Body of pancreas (tissue), 4 donors: ENCODE measurements at regions not wholly inside any gene's neighbourhood (a gene's known extent, or its start where the extent isn't known, plus 50 kb on each side); places are given as distances from the start of the nearest gene placed in this dataset. TPM values are rescaled to one million over a fixed set of nuclear protein-coding genes. Genes with fewer than 3 reads are reported as not detected.

Experiments
- ATAC-seq: fragments of 150-250 bp; one replicate; pipeline ENCODE4 v1.9.1; 2016
- DNase-seq, 4 donors: peaks; one replicate each; pipeline ENCODE4 v3.0.0-alpha.2; 2019
- H3K27ac ChIP-seq, 4 donors: fragments of 200-600 bp; sonication (generic); 1 replicate in 3 of 4; 2 replicates in 1 of 4; pipeline versions ENCODE4 v1.5.1 to v1.6.1; 2016 to 2019; ENCODE audit warnings: mild to moderate bottlenecking in 1 of 4, mixed read lengths in 1 of 4, moderate library complexity in 1 of 4
- H3K27me3 ChIP-seq, 2 donors: fragments of 200-600 bp; sonication (generic); one replicate each; pipeline ENCODE4 v1.6.0; 2016; ENCODE audit warnings: mild to moderate bottlenecking in 1 of 2
- H3K36me3 ChIP-seq, 2 donors: fragments of 200-600 bp; sonication (generic); replicated peaks in 1 of 2; 2 replicates each; pipeline ENCODE4 v1.5.1; 2016; ENCODE audit warnings: low read depth in 2 of 2; ENCODE audit not compliant: insufficient read depth in 1 of 2
- H3K4me1 ChIP-seq: fragments of 200-600 bp; sonication (generic); one replicate; pipeline ENCODE4 v1.6.0; 2016
- H3K4me3 ChIP-seq, 2 donors: fragments of 200-600 bp; sonication (generic); 1 replicate in 1 of 2; 2 replicates in 1 of 2; pipeline ENCODE4 v1.5.1; 2016 to 2019
- H3K9me3 ChIP-seq, 3 donors: fragments of 200-600 bp; sonication (generic); 1 replicate in 2 of 3; 2 replicates in 1 of 3; pipeline ENCODE4 v1.5.1; 2016
- CTCF ChIP-seq, 7 experiments: fragments of 450-650 bp in 4 of 7; fragments of 200-600 bp in 3 of 7; sonication (generic) in 3 of 7; IDR thresholded peaks; one replicate each; pipeline ENCODE4 v1.5.1; 2016 to 2019; ENCODE audit warnings: antibody characterized with exemption in 7 of 7
- POLR2A ChIP-seq, 3 donors: fragments of 450-650 bp; IDR thresholded peaks; one replicate each; pipeline ENCODE4 v1.6.1; 2016; ENCODE audit warnings: antibody characterized with exemption in 3 of 3, mild to moderate bottlenecking in 2 of 3
- WGBS, 2 donors: methylation state at CpG; one replicate each; pipeline ENCODE4 v1.1.5; 2017; 5-methylcytosine and 5-hydroxymethylcytosine counted together
- intact Hi-C: fragments of 100-400 bp; cut with DNase I; formaldehyde crosslinking; loops from one replicate; pipeline ENCODE4 v1.15.1; 2023
- small RNA-seq: library from RNA; depleted of rRNA; stranded (forward); fragments of <200 nt; gene quantifications from one replicate; pipeline ENCODE3, GENCODE V24; 2016

GRCh38 chr4:11485926-11486325, 57.2 kb upstream of the HS3ST1 start:
- 60 to 71% methylated on average over 1 to 2 of the region's 2 CpGs for WGBS, 2 donors

GRCh38 chr4:11484531-11484930, 55.8 kb upstream of the HS3ST1 start:
- TF ChIP-seq POLR2A (IDR thresholded peaks at IDR 0.05) (no peak), CTCF (IDR thresholded peaks at IDR 0.05) (no peak)
- no peak for DNase-seq
- H3K4me3 ChIP-seq: no peak overlapping the region
- no peaks in the 10 kb centered on the region for H3K36me3 ChIP-seq
- no peak for ATAC-seq
- WGBS, 2 donors: 70 to 77% methylated on average over 1 of the region's 1 CpG
- no peaks in the 10 kb centered on the region for H3K27me3 ChIP-seq
- H3K27ac ChIP-seq: no peak overlapping the region
- no peaks in the 10 kb centered on the region for H3K4me1 ChIP-seq
- no peaks in the 10 kb centered on the region for H3K9me3 ChIP-seq
- intact Hi-C loops: no loop called here

More at GRCh38 chr4:11485926-11486325, 57.2 kb upstream of the HS3ST1 start:
- Histone ChIP-seq H3K4me1 (no peaks in the 10 kb centered on the region), H3K9me3 (no peaks in the 10 kb centered on the region), H3K27me3 (no peaks in the 10 kb centered on the region), H3K4me3 (no peak overlapping the region), H3K36me3 (no peaks in the 10 kb centered on the region), H3K27ac (no peak overlapping the region)
- DNase-seq: no peak
- intact Hi-C loops: no loop called here
- ATAC-seq: no peak
- TF ChIP-seq POLR2A (IDR thresholded peaks at IDR 0.05): no peak
- TF ChIP-seq CTCF (IDR thresholded peaks at IDR 0.05): no peak

- Histone ChIP-seq H3K9me3 (no peaks in the 10 kb centered on the region), H3K4me1 (no peaks in the 10 kb centered on the region), H3K36me3 (no peaks in the 10 kb centered on the region), H3K27ac (peak overlapping the region in 1 of 4 donors; percentile 12), H3K27me3 (no peaks in the 10 kb centered on the region), H3K4me3 (no peak overlapping the region)
- no peak for ATAC-seq
- WGBS, 2 donors: 23 to 33% methylated on average over 3 of the region's 3 CpGs
- intact Hi-C loops: no loop called here
- DNase-seq: no peak
- no peak for TF ChIP-seq CTCF (IDR thresholded peaks at IDR 0.05)
Observed at GRCh38 chr4:11483046-11483445, 54.4 kb upstream of the HS3ST1 start.

- WGBS, 2 donors: 40 to 58% methylated on average over 2 of the region's 2 CpGs
Observed at GRCh38 chr4:11480683-11481082, 52.0 kb upstream of the HS3ST1 start.

More at GRCh38 chr4:11480683-11481082, 52.0 kb upstream of the HS3ST1 start:
- Histone ChIP-seq H3K4me3 (no peak overlapping the region), H3K36me3 (no peaks in the 10 kb centered on the region), H3K4me1 (no peaks in the 10 kb centered on the region), H3K9me3 (no peaks in the 10 kb centered on the region), H3K27ac (peak overlapping the region in 1 of 4 donors; percentile 9), H3K27me3 (no peaks in the 10 kb centered on the region)
- TF ChIP-seq CTCF (IDR thresholded peaks at IDR 0.05) (no peak), POLR2A (IDR thresholded peaks at IDR 0.05) (no peak)
- intact Hi-C loops: no loop called here
- no peak for ATAC-seq
- peak in 2 of 4 donors; percentile 9 to 72 for DNase-seq

Small RNA genes lying in the stretch of these regions (small RNA-seq; reads per million reads assigned to genes)
- not detected for gene RF00026
- gene RNU6-578P: not detected
